Activated naive CD8-positive, alpha-beta T cell treated with anti-CD3 and anti-CD28 coated beads, Interleukin-2, amount 10 ng/mL, durations not matched to agents 7 days and 5 days (primary cell): ENCODE measurements at regions not wholly inside any gene's neighbourhood (a gene's known extent, or its start where the extent isn't known, plus 50 kb on each side); places are given as distances from the start of the nearest gene placed in this dataset.

Source experiments
- ATAC-seq: fragments of 150-1000 bp; cut with Tn5 transposase; one replicate; pipeline ENCODE4 v1.10.0; 2021; ENCODE audit warnings: low read depth, moderate library complexity
- POLR2A ChIA-PET: fragments of 350-600 bp; sonication (Branson Sonifier 250); formaldehyde crosslinking; loops from one replicate; lab custom pipeline; 2021; ENCODE audit warnings: antibody characterized with exemption; lab: Charles Lee
- DNase-seq: peaks from one replicate; pipeline ENCODE4 v3.0.0; 2021
- H3K27ac Mint-ChIP-seq: one replicate; pipeline ENCODE4 v1.8.0; 2022; ENCODE audit warnings: mild to moderate bottlenecking, mixed read lengths
- H3K27me3 Mint-ChIP-seq: one replicate; pipeline ENCODE4 v1.8.0; 2022; ENCODE audit warnings: mild to moderate bottlenecking, moderate library complexity, mixed read lengths
- H3K36me3 Mint-ChIP-seq: one replicate; pipeline ENCODE4 v1.8.0; 2021; ENCODE audit warnings: mild to moderate bottlenecking, mixed read lengths
- H3K4me1 Mint-ChIP-seq: one replicate; pipeline ENCODE4 v1.8.0; 2021; ENCODE audit warnings: mixed read lengths
- H3K4me3 Mint-ChIP-seq: one replicate; pipeline ENCODE4 v1.8.0; 2022; ENCODE audit warnings: mild to moderate bottlenecking, moderate library complexity, mixed read lengths
- H3K9me3 Mint-ChIP-seq: one replicate; pipeline ENCODE4 v1.8.0; 2021; ENCODE audit warnings: mixed read lengths

DNA sequence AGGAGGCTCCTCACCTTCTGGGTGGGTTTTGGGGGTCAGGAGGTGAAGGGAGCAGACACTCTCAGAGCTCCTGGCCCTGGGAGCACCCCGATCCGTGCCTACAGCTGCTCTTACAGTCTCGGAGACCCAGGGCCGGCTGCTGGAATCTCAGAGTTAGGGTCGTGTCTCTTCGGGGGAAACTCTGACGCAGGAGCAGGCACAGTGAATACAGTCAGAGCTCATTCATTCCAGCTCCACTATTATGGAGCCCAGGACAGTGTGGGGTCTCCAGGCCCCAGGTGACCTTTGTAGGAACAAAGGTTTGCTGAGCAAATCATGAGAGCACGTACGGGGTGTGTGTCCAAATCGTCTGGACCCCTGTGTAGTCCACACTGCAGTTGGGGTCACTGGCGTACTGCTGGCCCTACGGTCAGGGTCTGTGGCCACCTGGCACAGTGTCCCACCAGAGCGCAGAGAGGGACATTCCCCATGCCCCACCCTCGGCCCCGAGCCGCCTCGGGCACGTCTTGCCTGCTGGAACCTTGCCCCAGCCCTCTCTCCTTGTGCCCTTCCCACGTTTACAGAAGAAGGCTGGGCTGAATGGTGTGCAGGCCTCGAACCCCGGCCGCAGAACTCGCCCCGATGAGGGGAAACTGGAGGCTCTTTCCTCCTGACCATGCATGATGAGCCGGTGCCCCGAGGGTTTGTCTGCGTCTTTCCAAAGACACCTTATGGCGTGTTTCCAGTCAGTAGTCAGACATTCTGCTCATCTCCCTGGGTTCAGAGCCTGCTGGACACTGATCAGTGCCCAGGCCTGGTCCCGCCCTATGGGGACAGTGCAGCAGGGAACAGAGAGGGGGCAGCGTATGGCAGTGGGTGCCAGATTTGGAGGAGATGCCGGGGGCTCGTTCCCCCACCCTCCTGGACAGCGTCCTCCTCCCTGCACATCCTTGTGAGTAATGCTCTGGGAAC is 1166.6 kb downstream of the BRD1 start:
- no peak overlapping the region for H3K27ac Mint-ChIP-seq
- H3K36me3 Mint-ChIP-seq, result no peaks in the 10 kb centered on the region
- H3K9me3 Mint-ChIP-seq, result peaks cover 13% of the 10 kb centered on the region
- POLR2A ChIA-PET, result no interaction called here
- H3K4me1 Mint-ChIP-seq, result no peaks in the 10 kb centered on the region
- DNase-seq, result no peak
- ATAC-seq, result no peak
- no peak overlapping the region for H3K4me3 Mint-ChIP-seq
- no peaks in the 10 kb centered on the region for H3K27me3 Mint-ChIP-seq

DNA sequence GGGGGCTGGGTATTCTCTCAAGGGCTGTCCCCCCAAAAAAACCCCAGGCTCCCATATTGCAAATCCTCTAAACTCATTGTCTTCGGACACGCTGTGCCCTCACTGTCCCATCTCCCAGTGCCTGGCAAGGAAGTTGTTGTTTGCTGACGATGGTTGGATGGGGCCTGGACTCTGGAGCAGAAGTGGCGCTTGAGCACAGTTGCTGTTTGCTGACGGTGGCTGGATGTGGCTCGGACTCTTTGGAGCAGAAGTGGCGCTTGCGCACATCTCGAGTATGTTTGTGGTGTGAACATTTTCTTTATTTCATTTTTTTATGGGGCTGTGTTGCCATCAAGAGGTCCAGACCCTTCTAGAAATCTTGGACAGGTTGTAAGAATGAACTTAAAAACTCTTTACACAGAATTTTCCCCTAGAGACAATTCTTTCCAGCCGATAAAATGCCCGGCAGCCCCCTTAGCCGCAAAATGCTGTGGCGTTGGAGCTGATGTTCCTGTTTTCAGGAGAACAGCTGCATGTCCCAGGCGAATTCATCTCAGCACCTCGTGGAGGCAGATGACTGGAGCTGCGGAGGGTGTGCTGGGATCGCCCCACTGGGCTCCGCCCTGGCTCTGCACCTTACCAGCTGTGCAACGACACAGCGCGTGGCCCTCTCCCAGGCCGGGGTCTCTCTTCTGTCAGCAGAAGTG is 1167.4 kb downstream of the BRD1 start:
- POLR2A ChIA-PET, result no interaction called here
- Mint-ChIP-seq H3K36me3 (no peaks in the 10 kb centered on the region), H3K27me3 (no peaks in the 10 kb centered on the region), H3K4me3 (no peak overlapping the region), H3K9me3 (peaks cover 13% of the 10 kb centered on the region), H3K27ac (no peak overlapping the region), H3K4me1 (no peaks in the 10 kb centered on the region)
- ATAC-seq (no peak), DNase-seq (no peak)

DNA sequence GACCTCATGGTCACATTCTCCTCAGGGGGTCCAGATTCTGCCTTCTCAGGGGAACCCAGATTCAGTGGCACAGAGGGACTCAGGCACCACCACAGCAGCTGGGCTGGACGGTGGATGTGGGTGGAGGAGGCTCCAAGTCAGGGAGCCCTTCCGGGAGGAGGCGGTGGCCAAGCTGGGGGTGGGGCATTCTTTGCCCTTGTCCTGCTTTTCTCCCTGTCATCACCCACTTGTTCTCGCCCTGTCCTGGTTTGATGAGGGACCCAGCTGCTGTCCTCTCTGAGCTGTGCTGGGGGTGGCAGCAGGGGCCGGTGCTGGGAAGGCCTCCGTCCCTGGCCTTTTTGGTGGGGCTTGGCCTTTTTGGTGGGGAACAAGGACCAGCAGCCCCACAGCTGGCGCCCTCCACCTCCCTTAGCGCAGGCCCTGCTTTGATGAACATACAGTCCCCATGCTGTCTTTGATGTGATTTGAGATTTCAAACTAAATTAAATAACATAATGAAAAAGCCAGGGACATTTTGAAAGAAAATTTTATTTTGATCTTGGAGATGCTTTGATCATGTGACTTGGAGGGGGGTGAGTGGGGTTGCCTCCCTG is 1168.2 kb downstream of the BRD1 start:
- Mint-ChIP-seq H3K36me3 (no peaks in the 10 kb centered on the region), H3K4me3 (no peak overlapping the region), H3K27me3 (no peaks in the 10 kb centered on the region), H3K27ac (no peak overlapping the region), H3K4me1 (no peaks in the 10 kb centered on the region), H3K9me3 (peaks cover 9% of the 10 kb centered on the region)
- POLR2A ChIA-PET, result no interaction called here
- no peak for DNase-seq
- no peak for ATAC-seq

DNA sequence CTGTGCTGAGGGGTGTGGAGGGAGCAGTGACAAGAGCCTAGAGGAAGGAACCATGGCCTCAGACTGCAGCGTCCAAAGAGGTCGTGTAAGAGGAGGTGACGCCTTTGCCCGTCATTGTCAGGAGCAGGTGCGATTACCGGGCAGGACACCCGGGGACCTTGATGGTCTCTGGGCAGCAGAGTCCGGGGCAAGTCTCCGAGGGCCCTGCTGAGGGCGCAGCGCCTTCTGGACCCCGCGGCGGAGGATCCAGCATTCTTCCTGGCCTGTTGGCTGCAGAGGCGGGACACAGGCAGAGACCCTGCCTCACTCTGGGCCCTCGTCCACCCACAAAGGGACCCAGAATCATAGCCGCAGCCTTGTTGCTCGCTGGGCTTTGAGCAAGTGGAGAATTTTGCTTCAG is 1168.8 kb downstream of the BRD1 start:
- Mint-ChIP-seq H3K36me3 (no peaks in the 10 kb centered on the region), H3K4me1 (no peaks in the 10 kb centered on the region), H3K27me3 (no peaks in the 10 kb centered on the region), H3K4me3 (no peak overlapping the region), H3K27ac (no peak overlapping the region), H3K9me3 (peaks cover 3% of the 10 kb centered on the region)
- ATAC-seq (no peak), DNase-seq (no peak)
- POLR2A ChIA-PET, result no interaction called here

DNA sequence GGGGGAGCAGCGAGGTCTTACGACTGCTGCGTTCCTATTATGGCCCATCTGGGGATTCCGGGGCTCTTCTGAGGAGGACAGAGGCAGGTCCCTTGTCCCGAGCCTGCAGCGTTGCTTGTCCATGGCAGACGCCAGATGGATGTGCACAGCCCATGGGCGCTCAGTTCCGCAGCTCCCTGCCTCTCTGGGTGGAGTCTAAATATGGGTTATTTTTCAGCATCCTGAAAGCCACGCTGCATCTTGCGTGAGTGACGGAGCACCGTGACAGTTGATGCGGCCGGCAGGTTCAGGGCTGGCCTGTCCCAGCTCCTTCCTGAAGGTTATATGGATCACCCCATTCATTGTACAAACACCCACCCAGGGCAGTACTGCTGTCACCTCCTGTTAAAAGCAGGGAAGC is 1169.4 kb downstream of the BRD1 start:
- Mint-ChIP-seq H3K4me1 (no peaks in the 10 kb centered on the region), H3K36me3 (no peaks in the 10 kb centered on the region), H3K9me3 (peaks cover 1% of the 10 kb centered on the region), H3K4me3 (no peak overlapping the region), H3K27ac (no peak overlapping the region), H3K27me3 (no peaks in the 10 kb centered on the region)
- POLR2A ChIA-PET, result no interaction called here
- no peak for DNase-seq
- no peak for ATAC-seq

DNA sequence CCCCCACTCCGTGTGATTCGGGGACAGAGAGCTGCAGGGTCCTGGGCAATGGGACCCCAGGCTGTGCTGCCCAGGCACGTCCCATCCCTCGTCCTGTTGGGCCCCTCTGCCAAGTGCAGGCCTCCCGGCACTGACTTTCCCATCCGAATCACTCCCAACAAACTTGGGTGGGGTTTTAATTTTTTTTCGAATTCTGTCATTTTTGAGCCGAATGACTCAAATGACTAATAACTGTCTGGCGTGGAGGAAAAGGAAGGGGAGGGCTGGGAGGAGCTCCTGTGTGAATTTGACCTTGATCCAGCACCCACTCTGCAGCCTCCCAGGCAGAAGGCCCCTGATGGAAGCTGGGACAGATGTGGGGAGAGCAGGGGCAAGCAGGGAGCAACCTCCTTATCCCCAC is 1173.2 kb downstream of the BRD1 start:
- no peaks in the 10 kb centered on the region for H3K36me3 Mint-ChIP-seq
- POLR2A ChIA-PET, result no interaction called here
- DNase-seq (no peak), ATAC-seq (no peak)
- no peaks in the 10 kb centered on the region for H3K27me3 Mint-ChIP-seq
- no peak overlapping the region for H3K4me3 Mint-ChIP-seq
- H3K9me3 Mint-ChIP-seq, result no peaks in the 10 kb centered on the region
- no peaks in the 10 kb centered on the region for H3K4me1 Mint-ChIP-seq
- no peak overlapping the region for H3K27ac Mint-ChIP-seq

DNA sequence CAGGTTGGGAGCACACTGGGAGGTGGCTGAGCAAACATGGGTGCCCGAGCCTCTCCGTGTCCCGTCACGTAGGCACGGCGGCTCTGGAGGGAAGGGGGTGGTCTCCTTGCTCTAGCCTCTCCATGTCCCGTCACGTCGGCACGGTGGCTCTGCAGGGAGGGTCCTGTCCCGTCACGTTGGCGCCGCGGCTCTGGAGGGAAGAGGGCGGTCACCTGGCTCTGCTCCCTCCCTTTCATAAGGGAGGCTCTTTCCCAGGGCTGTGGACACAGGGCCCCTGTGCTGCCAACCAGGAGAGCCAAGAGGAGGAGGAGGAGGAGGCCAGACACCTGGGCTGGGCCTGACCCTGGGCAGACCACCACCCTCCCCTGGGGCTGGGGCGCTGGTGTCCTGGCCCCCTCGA is 1173.7 kb downstream of the BRD1 start:
- no peak for DNase-seq
- Mint-ChIP-seq H3K27me3 (no peaks in the 10 kb centered on the region), H3K4me3 (no peak overlapping the region), H3K36me3 (no peaks in the 10 kb centered on the region), H3K27ac (no peak overlapping the region), H3K9me3 (no peaks in the 10 kb centered on the region), H3K4me1 (no peaks in the 10 kb centered on the region)
- ATAC-seq, result no peak
- POLR2A ChIA-PET, result no interaction called here

DNA sequence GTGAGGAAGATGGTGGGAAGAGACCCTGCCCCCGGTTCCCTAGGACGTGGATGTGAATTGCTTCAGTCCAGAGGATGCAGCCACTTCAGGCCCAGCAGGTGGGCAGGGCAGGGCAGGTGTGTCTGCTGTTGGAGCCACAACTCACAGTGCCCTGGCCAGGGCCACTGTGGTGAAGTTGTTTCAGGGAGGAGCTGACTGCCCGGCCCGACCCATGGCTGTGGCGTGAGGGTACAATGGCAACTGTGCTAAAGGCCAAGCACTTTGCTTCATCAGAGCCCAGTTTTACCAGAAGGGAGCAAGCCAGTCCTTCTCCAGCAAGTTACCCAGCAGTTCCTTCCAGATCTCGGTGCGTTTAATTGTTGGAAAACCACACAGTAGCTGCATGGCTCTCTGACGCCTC is 1174.4 kb downstream of the BRD1 start:
- DNase-seq (no peak), ATAC-seq (no peak)
- H3K9me3 Mint-ChIP-seq, result no peaks in the 10 kb centered on the region
- H3K27me3 Mint-ChIP-seq, result no peaks in the 10 kb centered on the region
- H3K27ac Mint-ChIP-seq, result no peak overlapping the region
- H3K4me1 Mint-ChIP-seq, result no peaks in the 10 kb centered on the region
- H3K4me3 Mint-ChIP-seq, result no peak overlapping the region
- no peaks in the 10 kb centered on the region for H3K36me3 Mint-ChIP-seq
- POLR2A ChIA-PET, result no interaction called here

DNA sequence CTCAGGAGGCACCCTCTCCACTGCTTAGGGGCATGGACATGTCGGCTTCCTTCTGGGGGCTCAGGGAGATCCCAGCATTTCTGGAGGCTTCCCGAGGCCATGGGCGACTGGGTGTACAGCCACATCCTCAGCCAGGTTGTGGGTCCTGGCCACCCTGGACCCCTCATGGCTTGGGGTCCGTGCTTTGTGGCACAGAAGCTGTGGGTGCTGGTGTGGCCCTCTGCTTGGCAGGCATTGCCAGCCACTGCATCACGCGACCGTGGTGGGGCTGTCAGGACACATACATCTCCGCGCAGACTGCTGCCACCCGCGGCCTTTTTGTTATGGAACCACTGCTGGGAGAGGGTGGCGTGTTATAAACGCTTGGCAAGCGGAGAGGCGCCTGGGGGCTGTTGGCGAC is 1174.9 kb downstream of the BRD1 start:
- POLR2A ChIA-PET, result no interaction called here
- H3K4me3 Mint-ChIP-seq, result no peak overlapping the region
- no peaks in the 10 kb centered on the region for H3K36me3 Mint-ChIP-seq
- no peaks in the 10 kb centered on the region for H3K27me3 Mint-ChIP-seq
- no peak overlapping the region for H3K27ac Mint-ChIP-seq
- ATAC-seq (no peak), DNase-seq (no peak)
- no peaks in the 10 kb centered on the region for H3K9me3 Mint-ChIP-seq
- H3K4me1 Mint-ChIP-seq, result no peaks in the 10 kb centered on the region

DNA sequence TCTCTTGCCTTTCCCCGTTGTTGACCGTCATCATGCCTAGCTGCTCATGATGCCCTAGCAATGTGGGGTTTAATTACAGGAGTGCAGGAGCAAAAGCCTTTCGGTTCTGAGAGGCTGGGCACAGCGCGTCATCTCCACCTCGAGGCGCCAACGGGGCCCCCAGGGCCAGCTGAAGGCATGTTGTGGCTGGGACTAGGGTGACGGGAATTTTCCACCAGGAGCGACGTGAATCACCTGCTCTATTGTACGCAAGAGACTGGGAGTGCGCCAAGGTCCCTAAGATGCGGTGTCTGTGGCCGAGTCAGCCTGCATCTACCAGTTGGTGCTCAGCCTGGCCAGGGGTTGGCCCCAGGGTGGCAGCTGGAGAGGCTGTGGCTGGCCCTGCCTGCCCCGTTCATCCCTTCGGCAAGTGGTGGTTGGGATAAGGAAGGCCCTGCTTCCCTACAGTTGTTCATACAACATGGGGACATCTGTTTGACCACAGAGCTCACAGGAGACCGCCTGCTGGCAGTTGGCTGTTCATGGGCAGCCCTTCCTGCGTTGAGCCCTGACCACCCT is 1175.6 kb downstream of the BRD1 start:
- no peak overlapping the region for H3K27ac Mint-ChIP-seq
- H3K9me3 Mint-ChIP-seq, result no peaks in the 10 kb centered on the region
- no peaks in the 10 kb centered on the region for H3K36me3 Mint-ChIP-seq
- no peak for ATAC-seq
- H3K4me1 Mint-ChIP-seq, result no peaks in the 10 kb centered on the region
- H3K4me3 Mint-ChIP-seq, result no peak overlapping the region
- H3K27me3 Mint-ChIP-seq, result no peaks in the 10 kb centered on the region
- POLR2A ChIA-PET, result no interaction called here
- no peak for DNase-seq

DNA sequence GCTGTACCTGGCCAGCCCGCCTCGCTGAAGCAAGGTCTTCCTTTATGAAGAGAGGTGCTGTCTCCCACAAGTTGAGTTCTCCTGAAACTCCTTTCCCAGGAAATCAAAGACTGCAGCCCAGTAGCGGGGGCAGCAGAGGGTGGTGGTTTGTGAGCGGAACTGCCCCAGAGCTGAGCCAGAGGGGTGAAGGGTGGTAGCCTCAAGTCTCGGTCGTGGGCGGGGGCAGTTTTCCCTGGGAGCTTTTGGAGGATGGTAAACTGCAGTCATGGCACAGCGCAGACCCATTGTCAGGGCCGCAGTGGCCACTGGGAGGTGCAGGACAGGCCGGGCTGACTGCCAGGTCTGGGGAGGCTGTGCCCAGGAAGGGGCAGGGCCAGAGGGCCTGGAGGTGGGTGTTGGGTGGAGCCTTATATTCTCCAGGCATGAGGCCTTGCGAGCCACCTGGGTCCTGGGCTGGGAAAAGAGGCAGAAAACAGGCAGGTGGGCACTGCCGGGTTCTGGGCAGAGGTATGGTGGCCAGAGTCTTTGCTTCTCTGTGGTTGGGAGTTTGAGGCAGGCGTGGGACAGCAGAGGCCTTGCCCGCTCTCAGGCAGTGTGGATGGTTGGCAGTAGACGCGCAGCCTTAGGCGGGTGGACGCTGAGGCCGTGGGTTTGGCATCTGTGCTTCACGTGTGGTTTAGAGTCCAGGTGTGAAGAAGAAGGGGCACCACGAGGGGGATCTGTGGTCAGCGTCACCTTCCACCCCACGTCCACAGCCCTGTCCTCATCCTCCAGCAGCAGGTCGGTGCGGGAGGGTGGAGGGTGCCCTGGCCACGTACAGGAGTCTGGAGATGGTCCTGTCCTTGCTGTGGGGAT is 1176.4 kb downstream of the BRD1 start:
- no peak for DNase-seq
- POLR2A ChIA-PET, result no interaction called here
- ATAC-seq, result no peak
- Mint-ChIP-seq H3K36me3 (no peaks in the 10 kb centered on the region), H3K27me3 (no peaks in the 10 kb centered on the region), H3K4me1 (no peaks in the 10 kb centered on the region), H3K4me3 (no peak overlapping the region), H3K9me3 (no peaks in the 10 kb centered on the region), H3K27ac (no peak overlapping the region)

DNA sequence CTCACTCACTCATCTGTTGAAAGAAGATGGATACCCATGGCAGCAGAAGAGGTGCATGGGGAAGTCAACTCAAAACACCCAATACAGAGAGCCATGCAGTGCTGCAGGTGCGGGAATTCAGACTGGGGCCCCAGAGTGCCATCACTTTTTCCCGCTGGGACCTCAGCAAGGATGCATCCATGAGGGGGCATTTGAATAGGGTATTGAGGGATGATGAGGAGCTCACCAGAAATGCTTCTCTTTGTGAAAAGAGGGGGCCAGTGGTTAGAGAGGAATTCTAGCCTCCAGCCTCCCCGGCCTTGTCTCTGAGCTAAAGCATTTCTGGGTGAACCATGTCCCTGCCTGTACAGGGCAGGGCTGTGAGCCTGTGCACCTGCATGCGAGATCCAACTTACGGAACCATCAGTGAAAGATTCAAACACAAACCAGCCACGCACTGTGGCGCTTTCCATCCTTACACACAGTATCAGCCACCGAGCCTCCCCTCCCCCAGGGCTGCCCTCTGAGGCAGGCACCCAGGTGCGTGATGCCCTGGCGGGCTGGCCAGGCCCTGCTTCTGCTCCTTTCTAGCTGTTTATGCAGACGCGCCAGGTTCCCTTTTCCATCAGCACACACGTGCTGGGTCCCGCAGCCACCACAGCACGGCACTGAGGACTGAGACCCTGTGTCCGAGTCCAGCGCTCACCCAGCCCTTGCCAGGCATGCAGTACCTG is 1177.2 kb downstream of the BRD1 start:
- H3K36me3 Mint-ChIP-seq, result no peaks in the 10 kb centered on the region
- H3K4me1 Mint-ChIP-seq, result no peaks in the 10 kb centered on the region
- POLR2A ChIA-PET, result no interaction called here
- H3K9me3 Mint-ChIP-seq, result no peaks in the 10 kb centered on the region
- no peak overlapping the region for H3K27ac Mint-ChIP-seq
- H3K27me3 Mint-ChIP-seq, result no peaks in the 10 kb centered on the region
- no peak for ATAC-seq
- no peak for DNase-seq
- no peak overlapping the region for H3K4me3 Mint-ChIP-seq
